ENCODE measurements at regions not wholly inside any gene's neighbourhood (a gene's known extent, or its start where the extent isn't known, plus 50 kb on each side); places are given as distances from the start of the nearest gene placed in this dataset.

DNA sequence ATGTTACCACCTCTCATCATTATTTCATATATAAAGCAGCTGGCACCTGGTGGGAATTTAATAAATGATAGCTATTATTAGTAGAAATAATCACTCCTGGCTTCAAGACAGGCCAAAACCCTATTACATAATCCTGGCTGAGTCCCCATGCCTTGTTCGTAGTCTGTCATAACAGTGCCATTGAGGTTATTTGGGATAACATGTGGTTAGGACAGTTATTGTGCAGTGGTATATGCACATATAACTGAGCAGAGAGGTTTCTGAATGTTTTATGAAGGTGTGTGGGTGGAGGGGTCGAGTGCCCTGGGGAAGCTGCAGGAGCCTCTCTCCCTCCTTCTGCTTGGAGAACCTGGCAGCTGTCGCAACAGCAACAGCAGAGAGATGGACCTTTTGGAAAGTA, 162.4 kb upstream of the NABP1 start:
- no peak for DNase-seq

DNA sequence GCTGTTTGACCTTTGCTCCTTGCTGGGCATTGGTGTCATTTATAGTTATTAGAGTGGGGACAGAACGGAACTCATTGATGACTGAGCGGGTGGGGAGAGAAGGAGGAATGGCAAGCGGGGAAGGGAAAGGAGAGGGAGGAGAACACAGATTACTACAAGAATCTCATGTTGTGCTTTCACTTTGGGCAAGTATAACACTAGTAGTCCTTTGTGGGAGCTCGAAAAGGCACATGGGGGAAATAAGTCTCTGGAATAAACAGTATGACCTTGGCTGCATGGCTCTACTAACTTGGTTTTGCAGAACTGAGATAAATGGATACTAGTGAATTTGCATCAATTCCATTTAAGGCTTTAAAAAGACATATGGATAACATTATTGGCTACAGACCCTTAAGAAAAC, 161.7 kb upstream of the NABP1 start:
- DNase-seq, result no peak

DNA sequence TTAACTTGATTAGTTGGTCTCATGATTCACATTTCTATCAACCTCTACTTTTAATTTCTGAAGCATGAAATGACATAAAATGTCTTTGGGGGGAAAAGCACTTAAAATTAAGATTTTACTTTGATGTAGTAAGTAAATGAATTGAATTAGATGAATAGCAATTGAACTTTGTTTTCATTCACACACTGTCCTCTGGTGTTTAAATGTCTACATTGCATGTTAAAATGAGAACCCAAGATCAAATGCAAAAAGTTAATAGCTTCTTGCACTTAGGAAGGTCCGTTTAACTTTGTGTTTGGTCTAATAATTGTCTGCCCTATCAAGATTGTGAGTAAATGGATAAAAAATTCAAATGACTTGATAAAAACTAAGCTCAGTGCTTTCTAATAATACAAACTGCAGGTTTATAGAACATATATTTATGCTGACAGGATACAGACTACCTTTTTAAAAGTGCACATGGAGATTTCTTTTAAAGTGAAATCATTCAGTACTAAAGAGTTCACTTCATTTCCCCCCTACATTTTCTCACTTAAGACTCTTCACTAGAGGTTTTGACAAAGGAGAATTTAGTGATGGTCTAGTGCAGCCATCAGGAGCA, 156.2 kb upstream of the NABP1 start:
- DNase-seq, result peak; percentile 40

DNA sequence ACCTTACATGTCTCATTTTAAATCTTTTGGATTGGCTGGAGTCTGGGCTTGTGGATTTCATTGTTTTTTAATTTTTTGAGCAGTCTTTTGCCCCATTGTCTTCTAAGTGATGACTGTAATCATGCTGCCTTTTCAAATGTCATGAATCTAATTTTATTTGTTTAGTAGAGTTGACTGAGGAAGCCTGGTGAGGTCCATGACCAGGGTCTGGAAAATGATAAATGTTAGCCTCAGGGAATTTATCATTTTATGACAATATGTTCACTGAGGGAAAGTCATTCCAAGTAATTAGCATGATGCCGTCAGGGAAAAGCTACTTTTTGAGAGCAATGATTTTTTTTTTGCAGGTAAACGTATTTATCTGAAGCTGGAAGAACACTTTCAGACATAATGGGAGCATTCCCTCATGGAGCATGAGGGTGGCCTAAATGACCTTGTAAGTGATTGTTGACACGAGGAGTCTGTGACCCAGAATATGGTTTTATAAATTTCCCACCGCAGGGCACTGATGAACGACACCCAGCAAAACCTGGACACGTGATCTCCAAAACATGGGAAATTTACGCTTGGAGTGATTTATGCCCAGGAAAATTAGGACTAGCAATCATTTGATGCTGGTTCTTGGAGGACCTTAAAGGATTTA, 155.3 kb upstream of the NABP1 start:
- no peak for DNase-seq

DNA sequence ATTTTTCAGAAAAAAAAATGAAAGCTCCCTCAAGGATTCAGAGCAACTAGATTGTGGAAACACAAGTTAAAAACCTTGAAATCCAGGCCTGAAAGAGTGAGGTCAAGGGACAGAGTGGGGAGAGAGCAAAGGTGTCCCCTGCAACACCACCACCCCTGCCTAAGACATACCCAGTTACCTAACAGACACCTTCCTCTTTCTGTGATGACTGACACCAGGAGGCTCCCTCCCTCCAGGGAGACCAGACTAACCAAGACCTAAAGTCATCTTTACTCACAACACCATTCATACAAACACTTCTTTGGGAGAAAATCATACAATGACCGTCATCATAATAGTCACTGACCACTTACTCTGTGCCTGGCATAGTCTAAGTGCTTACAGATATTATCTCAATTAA, 151.8 kb upstream of the NABP1 start:
- no peak for DNase-seq

DNA sequence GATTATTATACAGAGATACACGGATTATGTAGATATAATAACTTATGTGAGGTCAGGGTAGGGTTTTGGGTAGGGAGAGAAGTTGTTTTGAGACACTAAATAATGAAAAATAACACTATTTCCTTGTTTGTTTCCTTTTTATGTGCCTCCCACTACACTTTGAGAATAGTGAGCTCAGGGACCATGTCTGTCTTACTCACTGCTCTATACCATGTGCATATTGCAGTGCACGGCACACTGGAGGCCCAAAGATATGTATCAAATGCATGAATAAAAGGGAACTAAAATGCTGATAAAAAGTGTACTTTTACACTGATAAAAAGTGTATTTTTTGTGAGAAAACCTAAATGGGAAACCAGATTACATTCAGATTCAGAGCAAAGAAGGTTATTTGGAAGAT, 151.4 kb upstream of the NABP1 start:
- DNase-seq, result no peak

DNA sequence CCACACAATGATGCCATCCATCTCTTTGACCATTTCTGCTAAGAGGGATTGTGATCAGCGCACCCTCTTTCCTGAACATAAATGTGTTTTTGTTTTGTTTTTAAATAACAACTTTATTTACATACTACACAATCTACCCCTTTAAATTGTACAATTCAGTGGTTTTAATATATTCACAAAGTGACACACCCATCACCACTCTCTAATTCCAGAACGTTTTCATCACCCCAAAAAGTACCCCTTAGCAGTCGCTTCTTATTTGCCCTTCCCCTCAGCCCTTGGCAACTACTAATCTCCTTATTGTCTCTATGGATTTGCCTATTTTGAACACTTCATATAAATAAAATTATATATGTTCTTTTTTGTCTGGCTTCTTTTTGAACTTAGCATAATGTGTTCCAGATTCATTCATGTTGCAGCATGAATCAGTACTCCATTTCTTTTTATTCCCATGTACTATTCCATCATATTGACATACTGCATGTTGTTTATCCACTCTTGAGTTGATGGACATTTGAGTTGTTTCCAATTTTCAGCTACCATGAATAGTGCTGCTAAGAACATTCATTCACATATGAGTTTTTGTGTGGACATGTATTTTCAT, 150.9 kb upstream of the NABP1 start:
- no peak for DNase-seq

DNA sequence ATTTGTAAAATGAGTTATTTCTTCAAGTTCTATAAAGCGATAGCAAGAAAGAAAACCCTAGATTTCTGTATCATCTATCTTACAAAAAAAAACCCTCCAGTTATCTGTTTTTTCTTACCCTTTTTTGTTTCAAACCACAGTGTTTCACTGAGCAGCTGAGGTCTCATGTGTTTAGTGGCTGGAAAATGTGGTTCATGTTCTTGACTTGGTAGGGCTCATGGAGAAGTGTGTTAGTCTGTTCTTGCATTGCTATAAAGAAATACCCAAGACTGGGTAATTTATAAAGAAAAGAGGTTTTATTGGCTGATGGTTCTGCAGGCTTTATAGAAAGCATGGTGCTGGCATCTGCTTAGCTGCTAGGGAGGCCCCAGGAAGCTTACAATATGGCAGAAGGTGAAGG, 147.3 kb upstream of the NABP1 start:
- DNase-seq, result no peak

DNA sequence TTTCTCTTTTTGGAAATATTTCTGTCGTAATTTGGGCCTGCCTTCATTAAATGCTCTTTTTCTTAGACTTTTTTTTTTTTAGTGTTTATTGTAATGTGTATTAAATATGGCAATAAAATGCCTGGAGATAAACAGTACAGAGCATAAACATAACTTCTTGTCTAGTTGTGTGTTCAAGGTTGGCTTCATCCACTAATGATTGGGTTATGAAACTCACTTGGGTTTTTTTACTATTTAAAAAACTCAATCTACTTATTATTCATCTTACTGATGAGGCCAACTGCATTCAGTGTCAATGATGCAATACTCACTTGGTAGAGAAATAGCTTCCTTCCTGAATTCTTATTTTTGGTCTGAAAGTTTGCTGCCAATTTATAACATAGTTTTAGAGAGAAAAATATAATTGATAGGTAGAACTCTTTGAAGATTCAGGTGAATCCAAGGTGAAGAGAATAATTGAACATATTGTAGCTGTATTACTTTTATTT, 144.2 kb upstream of the NABP1 start:
- peak; percentile 16 for DNase-seq

DNA sequence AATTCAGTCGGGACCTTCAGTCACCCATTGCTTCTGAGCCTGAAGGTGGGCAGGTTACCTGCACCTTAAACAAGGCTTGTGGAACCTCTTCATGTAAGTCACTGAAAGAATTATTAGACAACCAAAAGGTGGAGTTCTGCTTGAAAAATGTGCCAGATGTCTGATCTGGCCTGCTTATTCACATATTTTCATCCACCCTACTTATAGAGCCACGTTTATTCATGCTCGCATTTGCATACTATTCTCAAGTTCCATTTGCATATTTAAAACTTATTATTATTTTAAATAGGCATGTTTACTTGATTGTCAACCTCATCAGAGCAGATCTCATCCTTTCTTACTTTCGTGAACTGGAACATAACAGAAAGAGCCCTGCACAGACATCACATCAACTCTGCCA, 140.0 kb upstream of the NABP1 start:
- no peak for DNase-seq

DNA sequence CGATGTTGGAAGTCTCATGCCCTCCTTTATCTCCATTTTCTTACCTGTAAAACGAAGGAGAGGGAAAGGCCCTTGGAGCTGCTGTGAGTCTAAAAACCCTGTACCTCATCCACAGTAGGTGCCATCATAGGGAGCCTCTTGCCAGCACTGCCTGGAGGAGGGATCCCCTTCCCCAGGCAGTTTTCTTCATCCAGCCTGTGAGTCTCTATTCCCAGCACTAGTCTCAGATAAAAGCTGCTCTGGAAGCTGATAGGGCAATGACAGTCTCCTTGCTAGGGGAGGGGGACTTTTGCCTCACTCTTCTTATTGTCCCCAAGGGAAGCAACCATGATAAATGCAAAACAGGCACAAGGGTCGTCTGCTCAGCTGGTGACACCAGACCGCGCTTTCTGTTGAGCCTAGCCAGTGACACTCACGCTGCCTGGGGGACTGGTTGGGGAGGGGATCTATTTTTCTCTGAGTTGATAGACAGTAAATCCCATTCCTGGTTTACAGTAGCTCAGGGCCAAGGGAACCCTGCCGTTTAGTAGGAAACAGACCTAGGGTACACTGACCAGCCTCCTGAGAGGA, 139.5 kb upstream of the NABP1 start:
- DNase-seq, result no peak

DNA sequence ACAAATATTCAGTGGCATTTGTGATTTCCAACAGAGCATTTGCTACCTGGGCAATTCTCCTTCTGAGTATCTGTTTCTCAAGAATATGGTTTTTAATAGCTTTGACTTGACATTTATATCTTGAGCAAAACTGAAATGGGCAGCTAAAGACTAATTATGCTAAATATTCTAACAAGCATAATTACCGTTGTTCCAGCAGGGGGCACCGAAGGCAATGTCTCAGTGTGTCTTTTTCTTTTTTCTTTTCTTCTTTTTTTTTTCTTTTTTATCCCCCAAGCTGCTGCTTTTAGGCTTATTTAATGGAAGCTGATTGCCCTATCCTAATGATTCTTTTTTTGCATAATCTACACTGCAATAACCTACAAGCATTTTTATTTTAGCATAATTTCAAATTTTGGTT, 138.9 kb upstream of the NABP1 start:
- peak; percentile 34 for DNase-seq

DNA sequence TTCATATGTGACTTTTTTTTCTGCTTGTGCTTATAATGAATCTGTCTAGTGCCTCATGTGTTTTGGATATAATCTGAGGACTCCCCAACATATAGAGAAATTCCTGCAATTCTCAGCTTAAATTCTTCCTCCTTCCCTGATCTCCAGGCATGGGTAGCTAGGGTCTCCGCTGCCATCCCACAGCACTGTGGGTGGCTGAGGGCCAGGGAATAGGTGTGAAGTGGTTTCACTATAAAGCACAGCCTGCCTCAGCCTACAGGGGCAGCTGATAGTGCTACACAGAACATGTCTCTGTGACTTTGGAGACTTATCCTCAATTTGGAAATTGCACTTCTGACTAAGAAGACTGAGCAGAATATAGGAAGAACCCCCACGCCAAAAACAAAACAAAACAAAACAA, 137.3 kb upstream of the NABP1 start:
- no peak for DNase-seq

DNA sequence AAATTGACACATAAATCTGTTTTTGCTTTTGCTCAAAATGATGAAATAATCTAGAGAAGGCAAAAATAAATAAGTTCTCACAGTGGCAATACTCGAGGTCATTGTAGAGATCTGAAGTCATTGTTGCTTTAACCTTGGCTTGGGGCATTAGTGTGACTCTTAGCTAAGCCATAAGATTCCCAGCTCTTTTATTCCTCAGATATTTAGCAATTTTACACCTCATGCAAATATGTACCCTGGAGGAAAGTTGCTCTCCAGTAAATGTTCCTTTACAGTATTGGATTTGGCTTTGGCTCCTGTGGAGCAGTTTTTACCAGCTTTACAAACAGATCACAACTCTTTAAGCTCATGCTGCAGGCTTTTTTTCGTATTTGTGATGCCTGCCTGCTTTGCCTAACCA, 134.2 kb upstream of the NABP1 start:
- DNase-seq, result no peak

DNA sequence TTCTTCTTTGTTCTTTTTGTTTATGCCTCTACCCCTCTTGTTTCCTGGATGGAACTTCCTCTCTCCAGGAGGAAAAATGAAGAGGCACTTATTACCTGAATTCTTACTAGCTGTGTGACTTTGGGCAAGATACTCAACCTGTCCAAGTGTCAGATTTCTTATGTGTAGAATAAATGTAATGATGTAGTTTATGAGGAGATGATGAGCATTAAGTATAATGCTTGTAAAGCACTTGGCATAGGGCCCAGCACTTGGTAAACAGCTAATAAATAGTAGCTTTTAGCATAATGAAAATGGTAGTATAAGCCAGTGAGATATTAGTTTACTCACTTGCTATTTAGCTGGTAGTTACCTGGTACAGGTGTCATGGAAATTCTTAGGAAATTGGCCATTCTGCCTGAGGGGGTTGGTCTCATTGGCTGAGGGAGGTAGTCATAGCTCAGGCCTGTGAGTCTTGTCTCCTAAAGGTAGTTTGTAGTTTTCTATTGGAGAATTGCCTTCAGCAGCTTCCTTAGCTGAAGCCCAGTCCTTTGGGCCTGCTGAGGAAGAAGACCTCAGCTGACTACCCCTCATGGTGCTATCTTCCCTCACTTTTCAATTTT, 133.4 kb upstream of the NABP1 start:
- DNase-seq, result no peak

DNA sequence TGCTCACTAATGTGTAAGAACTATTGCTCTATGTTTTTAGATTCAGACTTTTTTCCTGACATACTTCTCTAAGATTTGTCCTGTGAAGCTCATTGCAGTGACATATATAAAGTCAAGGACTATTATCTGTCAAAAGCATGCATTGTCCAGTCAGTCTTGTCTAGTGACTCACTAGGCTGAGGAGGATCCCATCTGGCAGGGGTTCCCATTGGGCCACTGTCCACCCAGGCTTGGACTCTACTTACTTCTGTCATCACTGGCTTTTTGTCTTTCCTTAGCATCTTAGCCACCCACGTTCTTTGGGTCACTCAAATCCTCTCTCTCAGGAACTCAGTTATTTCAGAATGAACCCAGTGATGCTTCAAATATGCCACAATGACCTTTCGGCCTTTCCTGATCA, 132.6 kb upstream of the NABP1 start:
- DNase-seq, result no peak

DNA sequence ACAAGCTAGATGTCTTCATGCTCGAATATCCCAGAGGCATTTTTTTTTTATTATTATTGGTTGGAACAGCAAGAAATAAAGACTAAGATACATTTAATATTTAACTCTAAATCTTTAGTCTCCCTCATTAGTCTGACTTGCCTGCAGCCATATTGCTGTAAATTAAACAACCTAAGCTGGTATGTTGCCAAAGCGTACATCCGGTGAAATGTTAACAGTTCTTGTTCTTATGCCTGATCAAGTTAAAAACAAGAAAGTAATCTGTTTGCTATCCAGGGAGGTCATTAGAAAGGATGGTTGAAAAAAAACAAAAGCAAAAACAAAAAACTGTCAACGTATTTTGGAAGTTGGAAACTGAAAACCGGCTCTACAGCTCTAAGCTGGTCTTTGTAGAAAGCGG, 125.9 kb upstream of the NABP1 start:
- no peak for DNase-seq

DNA sequence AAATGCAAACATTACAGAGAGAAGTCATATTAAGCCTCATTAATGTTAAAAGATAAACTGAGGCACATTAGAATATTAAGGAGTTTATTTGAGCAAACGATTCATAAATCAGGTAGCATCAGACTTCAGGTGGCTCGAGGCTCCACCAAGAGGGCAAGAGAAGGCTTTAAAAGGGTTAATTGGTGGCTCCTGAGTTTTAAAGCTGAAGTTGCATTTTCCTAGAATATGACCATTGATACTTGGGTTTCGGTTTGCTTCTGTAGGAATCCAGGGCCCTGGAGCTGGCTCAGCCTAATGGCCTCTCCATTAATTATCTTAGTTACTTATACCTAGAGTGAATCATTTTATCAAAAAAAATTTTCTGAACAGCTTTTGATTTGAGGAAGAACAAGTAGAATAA, 123.7 kb upstream of the NABP1 start:
- DNase-seq, result no peak

DNA sequence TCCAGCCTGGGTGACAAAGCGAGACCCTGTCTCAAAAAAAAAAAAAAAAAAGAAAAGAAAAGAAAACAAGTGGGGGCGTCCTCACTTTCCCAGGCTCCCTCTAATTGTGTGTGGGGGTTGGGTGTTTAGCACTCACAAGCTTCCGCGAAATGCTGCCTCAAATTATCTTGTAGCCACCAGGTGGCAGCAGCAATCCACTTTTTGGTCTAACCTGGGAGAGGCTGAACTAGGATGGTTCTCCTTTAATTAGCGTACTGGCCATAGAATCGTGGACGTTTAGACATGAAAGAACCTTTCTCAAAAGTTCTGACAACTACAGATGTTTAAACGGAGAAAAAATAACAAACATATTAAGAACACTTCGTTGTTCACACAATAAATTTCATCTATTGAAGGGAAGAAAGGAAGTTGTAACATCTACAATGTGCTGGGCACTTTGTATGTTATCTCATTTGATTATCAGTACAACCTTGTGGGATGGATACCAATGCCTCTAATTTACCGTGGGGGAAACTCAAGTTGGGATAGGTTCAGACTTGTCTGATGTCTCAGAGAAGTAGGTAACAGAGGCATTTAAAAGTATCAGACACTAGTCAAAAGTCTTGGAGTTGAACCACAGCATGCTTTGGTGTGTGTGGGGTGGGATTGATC, 122.7 kb upstream of the NABP1 start:
- DNase-seq, result peak; percentile 77

DNA sequence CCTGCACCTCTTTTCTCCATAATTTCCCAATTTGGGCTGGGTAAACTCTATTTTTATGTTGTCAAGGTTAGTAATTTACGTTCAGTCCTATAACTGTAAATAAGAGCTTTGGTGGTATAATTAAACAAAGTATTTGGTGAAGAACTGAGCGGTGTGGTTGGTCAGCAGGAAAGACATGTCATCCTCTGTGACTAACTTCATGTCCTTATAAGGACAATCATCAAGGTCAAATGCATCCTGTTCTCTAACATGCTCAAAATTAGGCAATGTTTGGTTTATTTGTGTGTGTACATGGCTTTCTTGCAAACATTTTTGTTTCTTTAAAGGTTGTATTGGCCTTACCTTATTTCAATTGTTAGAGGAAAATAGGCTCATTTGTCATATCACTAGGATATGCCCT, 121.5 kb upstream of the NABP1 start:
- no peak for DNase-seq

DNA sequence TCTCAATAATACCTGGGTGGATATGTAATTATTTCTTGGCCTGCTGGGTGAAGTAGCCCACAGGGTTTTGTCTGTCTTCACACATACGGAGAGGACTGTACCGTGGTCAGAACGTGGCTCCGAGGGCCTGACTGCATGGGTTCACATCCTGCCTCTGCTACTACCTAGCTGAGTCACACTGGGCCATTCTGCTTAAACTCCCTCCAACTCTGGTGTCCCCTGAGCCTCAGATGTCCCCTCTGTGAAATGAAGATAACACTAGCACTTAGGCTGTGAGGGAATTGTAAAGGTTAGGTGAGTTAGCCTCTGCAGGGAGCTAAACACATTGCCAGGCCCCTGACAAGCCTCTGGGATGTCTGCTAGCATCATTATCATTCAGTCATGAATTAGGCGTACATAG, 120.1 kb upstream of the NABP1 start:
- no peak for DNase-seq

DNA sequence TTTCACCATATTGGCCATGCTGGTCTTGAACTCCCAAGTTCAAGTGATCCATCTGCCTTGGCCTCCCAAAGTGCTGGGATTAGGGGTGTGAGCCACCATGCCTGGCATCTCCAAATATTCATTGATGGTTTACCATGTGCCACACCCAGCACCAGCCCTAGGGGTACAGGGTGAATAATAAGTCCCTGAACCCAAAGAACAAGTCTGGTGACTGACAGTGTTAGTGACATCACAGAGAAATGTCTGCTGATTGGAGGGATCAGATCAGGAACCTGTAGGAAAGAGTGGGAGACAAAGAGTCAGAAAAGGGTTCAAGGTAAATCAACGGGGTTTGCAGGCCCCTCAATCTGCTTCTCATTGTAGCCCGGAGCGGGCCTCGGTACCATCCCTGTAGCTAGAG, 118.4 kb upstream of the NABP1 start:
- DNase-seq, result no peak

DNA sequence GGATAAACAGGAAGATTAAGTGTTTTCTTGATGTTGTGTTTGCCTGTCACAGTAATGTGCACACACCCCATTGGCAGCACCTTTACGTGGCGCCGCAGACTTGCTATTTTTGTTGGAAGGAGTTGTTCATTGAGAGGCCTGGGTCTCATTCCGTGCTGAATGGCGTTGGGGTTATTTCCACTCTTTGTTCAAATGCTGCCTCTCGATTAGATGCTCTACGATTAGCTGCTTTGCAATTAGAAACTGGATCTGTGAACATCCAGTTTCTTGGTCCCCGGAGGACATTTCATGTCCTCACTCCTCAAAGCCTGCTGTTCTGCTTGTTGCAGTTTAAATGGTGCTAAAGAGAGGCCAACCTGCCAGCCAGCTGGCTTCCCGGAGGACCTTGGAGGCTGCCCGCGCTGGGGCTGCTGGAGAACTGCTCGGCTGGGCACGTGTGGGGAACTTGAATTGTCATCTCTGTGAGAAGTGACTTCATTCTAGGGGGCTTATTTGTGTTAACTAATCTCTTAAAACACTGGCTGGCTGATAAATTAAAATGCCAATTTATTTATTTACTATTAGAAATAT, 117.4 kb upstream of the NABP1 start:
- DNase-seq, result no peak

All from fibroblast of skin of right biceps (primary cell).